HG03575 (cell line): ENCODE measurements at regions not wholly inside any gene's neighbourhood (a gene's known extent, or its start where the extent isn't known, plus 50 kb on each side); places are given as distances from the start of the nearest gene placed in this dataset.

Experiments
- ATAC-seq: cut with Tn5 transposase; IDR thresholded peaks from one replicate; pipeline ENCODE4 v1.9.1; 2021; ENCODE audit not compliant: unreplicated experiment, insufficient number of reproducible peaks, low FRiP score; ENCODE audit errors: extremely low read depth

DNA sequence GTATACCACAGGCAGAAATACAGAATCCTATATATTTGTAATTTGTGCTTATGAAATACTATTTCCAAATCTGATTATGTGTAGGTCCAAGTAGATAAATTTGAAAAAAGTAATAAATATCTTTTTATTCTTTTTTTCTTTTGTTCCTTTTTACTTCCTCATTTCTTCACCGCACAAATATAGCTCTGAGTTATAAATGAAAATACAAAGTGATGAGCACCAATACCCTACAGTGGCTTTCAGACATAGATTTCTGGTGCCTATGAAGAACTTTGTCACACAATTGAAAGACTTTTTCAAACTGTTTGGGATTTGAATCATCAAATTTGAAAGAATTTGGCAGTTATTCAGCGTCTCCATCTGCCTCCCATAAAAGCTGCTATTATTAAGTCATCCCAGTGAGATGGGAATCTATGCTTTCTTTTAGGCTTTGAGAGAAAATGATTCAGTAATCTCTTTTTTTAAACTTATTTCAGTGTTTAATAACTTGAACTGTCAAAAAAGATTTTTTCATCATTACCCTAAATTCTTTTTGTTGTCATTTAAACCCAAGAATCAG, 363.6 kb upstream of the GOLIM4 start:
- ATAC-seq = no peak

DNA sequence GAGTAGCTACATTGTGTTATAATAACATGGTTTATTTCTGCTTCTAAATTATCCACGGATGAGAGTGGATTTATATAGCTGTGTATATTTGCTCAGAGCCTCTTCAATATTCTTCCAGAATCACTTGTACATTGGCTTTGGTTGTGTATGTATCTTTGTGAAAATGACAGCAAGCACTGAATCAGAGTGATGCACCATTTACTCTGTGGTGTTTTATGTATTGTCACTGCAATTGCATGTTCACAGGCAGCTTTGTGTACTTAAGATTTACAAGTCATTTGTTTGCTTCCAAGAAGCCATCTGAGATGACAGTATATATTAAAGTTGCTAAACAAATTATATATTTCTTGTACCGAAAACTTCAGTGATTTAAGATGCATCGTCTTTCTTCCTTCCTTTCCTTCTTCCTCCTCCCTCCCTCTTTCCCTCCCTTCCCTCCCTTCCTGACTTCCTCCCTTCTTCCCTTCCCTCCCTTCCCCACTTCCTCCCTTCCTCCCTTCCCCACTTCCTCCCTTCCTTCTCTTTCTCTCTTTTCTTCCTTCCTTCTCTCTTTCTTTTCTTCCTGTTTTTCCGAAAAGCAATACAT, 362.3 kb upstream of the GOLIM4 start:
- no peak for ATAC-seq

DNA sequence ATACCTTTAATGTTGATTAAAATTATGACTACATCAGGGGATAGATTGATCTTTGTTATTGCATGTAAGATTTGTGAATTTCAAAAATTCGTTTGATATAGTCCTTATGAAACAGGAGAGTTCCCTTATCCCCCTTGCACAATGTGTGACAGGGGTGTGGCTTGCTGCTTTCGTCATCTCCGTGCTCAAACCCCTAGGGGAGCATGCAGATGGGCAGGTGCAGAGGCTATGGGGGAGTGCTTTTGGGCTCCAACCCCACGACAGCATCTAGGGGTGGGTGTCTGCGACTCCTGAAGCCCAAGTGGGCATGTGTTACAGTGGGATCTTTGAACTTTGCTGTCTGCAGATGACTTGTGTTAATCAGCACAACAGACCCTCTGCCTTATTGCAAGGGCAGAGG, 360.1 kb upstream of the GOLIM4 start:
- ATAC-seq = no peak

DNA sequence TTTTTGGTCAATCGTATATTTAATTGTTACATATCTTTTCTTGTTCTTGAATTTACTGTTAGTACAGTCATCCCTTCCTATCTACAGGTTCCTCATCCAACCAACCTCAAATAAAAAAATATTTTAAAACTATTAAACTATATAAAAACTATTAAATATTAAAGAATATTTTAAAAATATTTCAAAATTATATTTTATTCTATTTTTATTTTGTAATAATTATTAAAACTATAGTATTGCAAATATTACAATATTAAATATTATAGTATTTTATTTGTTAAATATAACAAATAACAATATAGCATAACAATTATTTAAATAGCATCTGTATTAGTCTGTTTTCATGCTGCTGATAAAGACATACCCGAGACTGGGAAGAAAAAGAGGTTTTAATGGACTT, 357.9 kb upstream of the GOLIM4 start:
- ATAC-seq = no peak

DNA sequence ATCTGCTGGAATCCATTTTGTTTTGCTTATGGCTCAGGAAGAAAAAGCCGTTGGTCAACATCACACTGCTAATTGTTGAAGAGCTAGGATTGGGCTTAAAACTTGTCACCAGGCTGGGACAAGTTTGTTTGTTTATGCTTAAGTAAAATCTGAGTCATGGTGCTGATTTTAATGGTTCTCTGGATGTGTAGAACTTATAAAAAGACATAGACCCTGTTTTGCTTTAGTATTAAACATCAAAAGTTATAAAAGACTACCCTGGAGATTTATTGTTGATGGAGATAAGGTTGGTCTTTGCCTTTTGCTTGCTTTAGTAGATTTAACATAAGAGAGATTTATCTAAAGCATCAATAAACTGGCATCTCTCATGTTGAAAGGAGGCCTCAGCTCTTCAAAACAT, 348.2 kb upstream of the GOLIM4 start:
- no peak for ATAC-seq

DNA sequence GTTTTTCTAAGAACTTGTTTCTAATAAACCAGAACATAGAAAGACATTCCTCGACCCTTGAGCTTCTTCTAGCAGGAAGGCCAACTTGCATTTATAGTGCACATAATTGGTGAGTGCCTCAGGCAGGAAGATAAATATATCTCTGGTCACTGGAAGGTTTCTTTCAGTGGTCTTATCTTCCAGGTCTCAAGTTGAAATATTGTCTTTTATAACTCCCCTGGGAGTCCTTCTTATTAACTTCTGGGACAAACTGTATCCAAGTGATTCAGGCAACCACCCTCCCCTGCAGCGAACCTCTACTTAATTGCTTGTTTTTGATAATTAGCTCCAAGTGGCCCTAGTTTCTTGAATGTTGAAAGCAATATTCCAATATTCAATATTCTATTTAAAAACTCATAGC, 346.8 kb upstream of the GOLIM4 start:
- no peak for ATAC-seq

DNA sequence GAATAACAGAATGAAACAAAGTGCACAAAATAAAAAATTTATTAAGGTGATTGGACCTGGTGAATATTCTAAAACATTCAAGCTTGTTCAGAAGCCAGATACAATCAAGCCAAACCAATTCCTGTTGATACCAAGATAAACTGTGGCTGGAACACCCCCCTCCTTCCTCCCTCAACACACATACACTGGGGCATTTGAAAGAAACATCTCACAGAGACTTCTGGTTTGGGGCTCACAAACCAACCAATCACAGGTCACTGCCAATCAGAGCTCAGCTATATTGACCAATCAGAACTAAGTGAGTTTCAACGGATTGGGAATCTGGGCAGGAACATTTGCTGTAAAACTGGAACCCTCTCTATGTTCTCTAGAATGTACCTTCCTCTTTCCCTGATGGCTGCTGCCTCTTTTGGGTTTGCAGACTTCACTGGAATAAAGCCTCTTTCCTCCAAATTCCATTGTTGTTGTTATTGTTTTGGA, 340.6 kb upstream of the GOLIM4 start:
- no peak for ATAC-seq

DNA sequence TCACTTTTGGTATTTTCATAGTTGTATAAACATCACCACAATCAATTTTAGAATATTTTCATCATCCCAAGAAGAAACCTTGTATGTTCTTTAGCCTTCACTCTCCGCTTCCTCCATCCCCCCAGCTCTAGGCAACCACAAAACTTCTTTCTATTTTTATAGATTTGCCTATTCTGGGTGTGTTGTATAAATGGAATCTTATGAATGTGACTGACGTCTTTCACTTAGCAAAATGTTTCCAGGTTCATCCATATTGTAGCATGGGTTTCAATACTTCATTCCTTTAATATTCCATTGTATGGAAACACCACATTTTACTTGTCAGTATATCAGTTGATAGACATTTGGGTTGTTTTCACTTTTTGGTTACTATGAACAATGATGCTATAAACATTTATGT, 335.8 kb upstream of the GOLIM4 start:
- ATAC-seq = no peak

DNA sequence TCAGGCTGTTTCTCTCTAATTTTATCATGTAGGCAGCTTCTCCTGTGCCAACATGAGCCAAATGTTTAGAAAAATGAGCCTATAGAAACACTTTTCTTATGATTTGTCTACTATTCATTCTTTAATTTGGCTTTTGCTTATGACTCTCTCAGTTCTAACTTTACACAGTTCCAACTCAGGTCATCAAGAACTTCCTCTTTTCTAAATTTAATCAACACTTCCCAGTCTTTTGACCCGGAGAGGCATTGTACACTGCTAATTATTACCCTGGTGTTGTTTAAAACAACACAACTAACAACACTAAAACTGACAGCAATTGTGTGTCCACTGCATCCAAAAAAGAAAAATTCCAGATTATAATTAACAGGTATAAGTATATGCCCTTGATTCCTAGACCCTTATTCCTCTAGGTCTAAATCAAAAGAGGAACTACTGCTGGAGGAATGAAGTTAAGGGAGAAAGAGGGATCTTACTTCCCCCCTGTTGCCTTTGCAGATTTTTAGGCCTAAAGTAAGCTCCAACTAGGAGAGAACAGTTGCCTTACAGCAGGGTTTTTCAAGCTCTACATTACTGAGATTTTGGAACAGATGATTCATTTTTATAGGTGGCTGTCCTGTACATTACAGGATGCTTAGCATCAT, 332.2 kb upstream of the GOLIM4 start:
- no peak for ATAC-seq

DNA sequence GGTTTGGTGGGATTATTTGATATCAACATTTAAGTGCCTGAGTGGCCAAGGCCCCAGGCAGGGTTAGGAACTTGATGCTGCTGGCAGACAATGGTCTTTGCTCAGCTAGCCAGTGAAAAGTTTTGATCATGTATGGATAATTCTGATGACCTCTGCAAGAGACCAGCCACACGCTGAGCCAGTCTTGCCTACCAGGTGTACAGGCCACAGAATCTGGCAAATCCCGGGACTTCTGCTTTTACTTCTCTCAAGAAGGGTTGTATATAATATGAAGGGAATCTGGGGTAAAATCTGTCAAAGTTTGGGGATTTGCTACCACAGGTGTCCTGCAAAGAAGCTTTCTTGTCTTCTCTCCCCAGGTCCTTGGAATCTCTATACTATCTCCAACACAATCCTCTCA, 331.4 kb upstream of the GOLIM4 start:
- no peak for ATAC-seq

DNA sequence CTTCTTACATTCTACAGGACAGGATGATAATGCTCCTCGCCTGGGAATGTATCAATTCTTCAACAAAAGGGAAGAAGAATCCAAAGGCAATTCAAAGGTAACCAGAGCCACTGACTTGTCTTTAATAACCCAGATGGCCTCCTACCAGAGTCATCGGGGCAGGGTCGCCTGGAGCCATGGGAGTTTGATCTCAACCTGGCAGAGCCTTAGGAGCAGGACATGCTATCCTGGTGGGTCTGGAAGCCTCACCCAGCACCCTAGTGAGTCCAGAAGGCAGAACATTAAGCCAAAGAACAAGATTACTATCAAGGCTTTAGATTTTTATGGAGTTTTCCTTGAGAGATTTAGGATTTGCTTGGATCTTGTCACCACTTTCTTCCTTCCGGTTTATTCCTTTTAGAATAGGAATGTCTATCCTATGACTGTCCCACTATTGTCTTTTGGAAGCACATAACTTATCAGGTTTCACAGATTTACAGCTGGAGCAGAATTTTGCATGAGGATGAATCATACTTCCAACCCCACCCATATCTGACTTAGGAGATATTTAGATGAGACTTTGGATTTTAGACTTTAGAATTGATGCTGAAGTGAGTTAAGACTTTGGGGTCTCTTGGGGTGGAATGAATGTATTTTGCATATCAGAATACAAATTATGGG, 330.3 kb upstream of the GOLIM4 start:
- ATAC-seq = no peak

DNA sequence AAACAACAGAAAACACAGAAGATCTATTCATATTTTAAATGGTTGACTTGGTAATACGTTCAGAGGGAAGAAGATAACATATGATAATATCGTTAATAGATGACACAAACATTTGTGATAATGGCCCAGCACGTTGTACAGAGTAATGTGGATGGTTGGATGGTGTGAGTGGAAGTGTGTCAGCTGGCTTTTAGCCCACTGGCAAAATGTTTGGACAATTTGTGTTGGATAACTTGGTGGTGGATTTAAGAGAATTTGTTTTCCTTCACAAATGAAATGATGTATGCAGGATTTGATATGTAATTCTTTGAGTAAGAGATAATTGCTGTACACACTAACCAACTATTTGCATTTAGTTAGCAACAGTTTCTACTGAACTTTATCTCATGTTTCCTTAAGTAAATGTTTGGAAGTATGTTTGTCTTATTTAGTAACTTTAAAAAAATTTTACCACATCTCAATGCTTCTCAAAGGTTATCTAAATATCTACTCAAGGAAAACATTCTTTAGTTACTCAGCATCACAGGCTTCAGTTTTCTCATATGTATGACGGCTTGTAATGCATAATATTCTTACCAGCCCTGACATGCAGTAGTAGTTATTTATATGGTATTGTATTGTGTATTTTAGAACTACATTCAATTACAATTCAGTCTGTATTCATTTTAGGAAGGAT, 328.5 kb upstream of the GOLIM4 start:
- ATAC-seq = no peak

DNA sequence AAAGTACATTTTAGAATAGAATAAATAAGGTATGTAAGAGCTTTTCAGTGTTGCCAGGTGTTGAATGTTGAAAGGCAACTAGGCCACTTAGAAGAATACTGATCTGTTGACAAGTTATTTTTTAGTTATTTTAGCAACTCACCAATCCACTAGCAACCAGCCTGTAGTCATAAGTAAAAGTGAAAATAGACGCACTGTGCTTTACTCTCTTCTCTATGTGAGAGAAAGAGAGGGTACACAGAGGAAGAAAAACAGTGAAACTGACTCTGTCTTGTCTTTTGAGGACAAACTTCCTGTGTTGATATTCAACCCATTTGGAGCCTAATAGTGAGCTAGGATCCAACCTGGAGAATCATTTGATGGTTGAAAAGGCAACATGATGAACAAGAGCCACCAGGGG, 327.1 kb upstream of the GOLIM4 start:
- ATAC-seq = no peak

DNA sequence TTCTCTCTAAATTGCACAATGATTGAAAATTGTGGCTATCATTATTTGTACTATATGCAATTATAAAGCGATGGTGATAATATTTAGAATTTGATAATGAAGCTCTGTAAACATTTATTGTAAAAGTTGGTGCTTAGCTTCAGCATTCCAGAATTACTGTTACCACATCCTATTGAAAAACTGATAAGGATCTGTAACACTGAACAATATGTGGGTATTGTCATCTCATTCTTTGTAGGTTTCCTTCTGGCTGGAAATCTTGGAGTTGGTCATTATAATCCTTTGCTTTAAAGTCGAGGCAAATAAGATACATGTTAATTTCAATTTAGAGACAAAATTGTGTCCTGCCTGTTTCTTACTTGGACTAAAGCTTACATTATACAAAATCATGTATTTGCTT, 323.4 kb upstream of the GOLIM4 start:
- no peak for ATAC-seq

DNA sequence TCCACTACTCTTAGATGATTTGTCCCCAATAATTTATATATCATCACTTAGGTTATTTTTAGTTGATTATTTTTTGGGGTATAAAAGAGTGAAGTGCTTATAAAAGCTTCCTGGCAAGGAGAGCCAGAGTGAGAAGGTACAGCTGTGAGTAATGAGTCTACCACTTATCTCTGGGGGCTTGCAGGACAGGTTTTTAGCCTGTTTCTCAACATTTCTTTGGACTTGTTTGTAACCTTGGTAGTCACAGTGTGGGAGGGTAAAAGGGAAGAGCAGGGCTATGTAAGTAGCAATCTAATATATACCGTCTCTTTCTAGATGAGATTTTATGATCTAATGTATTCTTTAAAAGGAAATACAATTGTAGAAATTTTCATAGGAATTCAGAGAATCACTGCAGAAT, 321.3 kb upstream of the GOLIM4 start:
- no peak for ATAC-seq

DNA sequence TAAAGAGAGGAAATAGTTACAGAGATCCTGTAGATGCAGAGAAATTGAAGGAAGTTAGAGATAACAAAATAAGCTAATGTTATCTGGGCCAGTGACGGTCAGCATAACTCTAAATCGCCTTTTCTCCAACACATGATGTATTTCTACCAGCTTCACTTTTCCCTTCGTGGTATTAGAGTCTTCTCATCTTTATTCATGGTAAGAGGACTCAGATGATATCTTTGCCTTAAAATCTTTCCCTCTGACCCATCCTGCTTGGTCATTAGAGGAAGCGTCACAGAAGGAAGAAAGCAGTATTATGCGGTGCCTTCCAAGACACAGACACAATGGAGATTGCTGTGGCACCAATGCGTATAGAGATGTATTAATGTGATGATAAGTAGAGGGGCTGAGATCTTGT, 320.7 kb upstream of the GOLIM4 start:
- no peak for ATAC-seq

DNA sequence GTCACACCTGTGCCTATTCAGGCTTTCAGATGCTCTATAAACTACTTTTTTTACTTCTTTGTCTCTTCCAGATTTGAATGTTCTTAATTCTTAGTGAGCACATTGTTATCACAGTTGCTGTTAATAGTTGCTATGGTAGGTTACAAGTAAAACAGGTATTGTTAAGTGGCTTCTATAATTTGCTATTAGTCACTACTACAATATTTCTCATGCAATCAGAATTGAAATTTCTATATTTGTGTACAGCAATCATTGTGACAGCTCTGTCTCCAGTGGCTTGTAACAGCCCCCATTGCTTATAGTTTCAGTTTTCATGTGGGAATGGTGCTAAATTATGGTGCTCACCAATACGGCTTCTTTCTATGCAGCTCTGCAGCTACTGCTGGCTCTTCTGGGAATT, 318.4 kb upstream of the GOLIM4 start:
- no peak for ATAC-seq

DNA sequence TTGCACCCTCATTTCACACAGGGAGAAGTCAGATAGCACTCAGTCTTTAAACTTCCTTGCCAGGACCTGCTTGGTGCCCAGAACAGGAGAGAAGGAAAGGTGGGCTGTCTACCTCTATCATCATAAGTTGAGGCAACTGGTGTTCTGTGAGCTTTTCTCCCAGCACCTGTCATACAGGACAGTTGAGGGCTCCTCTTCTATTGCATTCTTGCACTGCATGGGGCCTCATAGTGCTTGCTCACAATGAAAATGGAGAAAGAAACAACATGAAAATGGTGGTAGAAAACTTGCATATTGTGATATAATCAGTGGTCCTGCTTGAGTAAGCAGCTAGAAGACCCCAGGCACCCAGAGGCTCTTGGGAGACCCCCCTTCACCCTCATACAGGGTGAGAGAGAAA, 311.7 kb upstream of the GOLIM4 start:
- no peak for ATAC-seq

DNA sequence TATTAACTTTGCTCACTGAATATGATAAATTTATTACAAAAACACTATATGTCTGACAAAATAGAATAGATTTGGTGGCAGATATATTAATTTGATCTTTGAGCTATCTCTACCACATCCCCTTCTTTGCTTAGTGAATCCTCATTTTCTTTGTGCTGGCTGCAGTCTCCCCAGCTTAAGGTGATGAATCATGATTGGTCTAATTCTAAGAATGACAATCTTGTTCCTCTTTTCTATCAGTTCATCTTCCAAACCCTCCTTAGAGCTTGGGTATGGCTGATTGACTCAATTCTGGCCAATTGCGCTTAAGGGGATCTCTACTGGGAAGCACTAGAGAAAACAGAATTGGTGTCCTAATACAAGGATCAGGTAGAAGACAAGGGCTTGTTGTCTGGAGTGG, 309.6 kb upstream of the GOLIM4 start:
- no peak for ATAC-seq
